ENCODE measurements at regions not wholly inside any gene's neighbourhood (a gene's known extent, or its start where the extent isn't known, plus 50 kb on each side); places are given as distances from the start of the nearest gene placed in this dataset.
"Not testable (repeated sequence)": the region's sequence is repeated elsewhere in the genome, so short reads cannot be mapped to it uniquely, and the experiment has no call there.

DNA sequence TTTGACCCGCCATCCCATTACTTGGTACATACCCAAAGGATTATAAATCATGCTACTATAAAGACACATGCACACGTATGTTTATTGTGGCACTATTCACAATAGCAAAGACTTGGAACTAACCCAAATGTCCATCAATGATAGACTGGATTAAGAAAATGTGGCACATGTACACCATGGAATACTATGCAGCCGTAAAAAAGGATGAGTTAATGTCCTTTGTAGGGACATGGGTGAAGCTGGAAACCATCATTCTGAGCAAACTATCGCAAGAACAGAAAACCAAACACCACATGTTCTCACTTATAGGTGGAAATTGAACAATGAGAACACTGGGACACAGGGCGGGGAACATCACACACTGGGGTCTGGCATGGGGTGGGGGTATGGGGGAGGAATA lies 57.1 kb upstream of the GMDS start:
- DNase-seq (ENCODE audit: low read depth) = not testable (repeated sequence)

- DNase-seq (ENCODE audit: low read depth) = no peak
These were observed 51.4 kb upstream of the GMDS start for GRCh38 chr6:2296781-2297180.
